ENCODE measurements at regions not wholly inside any gene's neighbourhood (a gene's known extent, or its start where the extent isn't known, plus 50 kb on each side); places are given as distances from the start of the nearest gene placed in this dataset.

DNA sequence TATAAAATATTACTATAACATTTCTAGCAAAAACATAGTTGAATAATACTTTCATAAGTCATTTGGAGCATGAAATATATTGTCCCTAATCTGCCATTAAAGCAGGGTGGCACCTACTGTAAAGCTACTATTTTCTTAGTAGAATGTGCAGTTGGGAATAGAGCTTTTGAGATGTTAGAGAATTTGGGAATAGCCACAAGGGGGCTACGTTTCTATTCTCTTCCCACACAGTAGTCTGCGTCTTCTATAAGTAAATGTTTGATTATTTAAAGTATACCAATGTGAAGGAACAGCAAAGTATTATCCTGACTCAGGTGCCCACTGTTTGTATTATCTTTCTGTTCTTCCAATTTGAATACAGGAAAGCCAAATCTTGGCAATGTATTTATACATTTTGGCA lies 323.2 kb upstream of the GIMD1 start:
- DNase-seq (ENCODE audit: extremely low read depth in 1 of 11, low read depth in 9 of 11, low spot score in 4 of 11), result no peak

DNA sequence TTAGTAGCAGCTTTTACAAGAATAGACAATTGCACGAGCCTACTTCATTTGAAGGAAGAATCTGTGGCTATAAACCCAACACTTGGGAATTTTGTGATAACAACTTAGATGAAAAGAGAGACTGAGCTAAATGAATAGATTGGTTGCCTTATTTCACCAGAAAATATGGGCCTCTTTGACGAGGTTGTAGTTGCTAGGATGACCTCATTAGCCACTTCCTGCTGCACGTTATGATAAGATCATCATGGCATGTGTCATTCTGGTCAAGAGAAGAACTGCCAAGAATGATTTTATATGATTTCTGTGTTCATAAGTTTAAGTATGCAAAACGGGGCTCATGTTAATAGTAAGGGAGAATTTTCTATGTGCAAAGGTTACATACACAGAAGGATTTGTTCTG lies 321.9 kb upstream of the GIMD1 start:
- no peak for DNase-seq (ENCODE audit: extremely low read depth in 1 of 11, low read depth in 9 of 11, low spot score in 4 of 11)

DNA sequence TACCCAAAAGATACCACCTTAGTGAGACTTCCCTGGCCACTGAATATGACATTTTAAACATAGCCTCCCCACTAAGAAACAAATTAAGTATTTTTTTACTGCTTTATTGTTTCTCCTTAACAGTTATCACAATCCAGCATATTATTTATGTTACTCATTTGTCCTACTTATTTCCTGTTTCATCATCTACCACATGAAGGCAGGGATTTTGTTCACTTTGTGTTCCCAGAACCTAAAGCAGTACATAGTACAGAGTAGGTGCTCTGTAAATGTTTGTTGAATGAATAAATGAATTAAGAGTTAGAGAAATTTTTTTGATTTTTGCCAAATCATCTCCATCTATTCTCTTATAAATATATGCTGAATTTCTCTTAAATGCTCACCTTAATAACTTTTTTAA lies 318.4 kb upstream of the GIMD1 start:
- no peak for DNase-seq (ENCODE audit: extremely low read depth in 1 of 11, low read depth in 9 of 11, low spot score in 4 of 11)

DNA sequence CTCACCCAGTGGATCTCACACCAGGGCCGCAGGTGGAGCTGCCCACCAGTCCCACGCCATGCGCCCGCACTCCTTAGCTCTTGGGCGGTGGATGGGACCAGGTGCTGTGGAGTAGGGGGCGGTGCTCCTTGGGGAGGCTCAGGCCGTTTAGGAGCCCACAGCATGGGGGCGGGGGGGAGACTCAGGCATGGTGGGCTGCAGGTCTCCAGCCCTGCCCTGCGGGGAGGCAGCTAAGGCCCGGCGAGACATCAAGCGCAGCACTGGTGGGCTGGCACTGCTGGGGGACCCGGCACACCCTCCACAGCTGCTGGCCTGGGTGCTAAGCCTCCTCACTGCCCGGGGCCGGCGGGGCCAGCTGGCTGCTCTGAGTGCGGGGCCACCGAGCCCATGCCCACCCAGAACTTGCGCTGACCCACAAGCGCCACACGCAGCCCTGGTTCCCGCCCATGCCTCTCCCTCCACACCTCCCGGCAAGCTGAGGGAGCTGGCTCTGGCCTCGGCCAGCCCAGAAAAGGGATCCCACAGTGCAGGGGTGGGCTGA lies 312.9 kb upstream of the GIMD1 start:
- DNase-seq (ENCODE audit: extremely low read depth in 1 of 11, low read depth in 9 of 11, low spot score in 4 of 11), result no peak

DNA sequence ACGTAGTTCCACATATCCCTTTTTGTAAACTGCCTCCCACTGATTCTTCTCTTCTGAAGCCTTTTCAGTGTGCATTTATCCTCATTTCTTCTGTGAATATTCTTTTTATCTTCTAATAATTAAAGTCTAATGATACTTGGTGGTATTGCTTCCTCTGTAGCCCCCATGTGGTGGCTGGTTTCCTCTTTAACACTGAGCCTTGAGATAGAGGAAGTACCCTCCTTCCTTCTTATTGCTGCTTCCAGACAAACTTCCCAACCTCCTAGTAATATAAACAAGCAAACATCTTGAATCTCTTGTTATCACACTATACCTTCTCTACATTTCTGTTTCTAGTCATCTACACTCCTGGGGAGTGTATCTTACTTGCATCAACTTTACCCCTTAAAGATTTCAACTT lies 310.5 kb upstream of the GIMD1 start:
- no peak for DNase-seq (ENCODE audit: extremely low read depth in 1 of 11, low read depth in 9 of 11, low spot score in 4 of 11)

DNA sequence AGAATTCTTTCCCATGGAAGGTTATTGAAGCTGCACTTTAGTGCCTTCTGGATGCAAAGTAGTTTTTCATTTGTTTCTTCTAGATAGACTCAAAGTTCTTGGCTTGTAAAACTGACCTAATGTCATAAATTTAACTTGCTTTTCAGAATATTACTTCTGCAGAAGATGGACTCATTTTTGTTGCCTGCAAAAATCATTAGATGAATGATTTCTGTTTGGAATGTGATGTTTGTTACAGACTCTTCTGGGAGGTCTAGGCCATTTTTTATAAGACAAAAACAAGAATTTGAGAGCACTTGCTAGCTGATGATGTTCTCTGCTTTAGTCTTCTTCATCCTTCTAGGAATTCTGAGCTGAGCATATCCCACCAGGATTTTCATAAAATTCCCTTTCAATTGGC lies 308.6 kb upstream of the GIMD1 start:
- DNase-seq (ENCODE audit: extremely low read depth in 1 of 11, low read depth in 9 of 11, low spot score in 4 of 11), result no peak

DNA sequence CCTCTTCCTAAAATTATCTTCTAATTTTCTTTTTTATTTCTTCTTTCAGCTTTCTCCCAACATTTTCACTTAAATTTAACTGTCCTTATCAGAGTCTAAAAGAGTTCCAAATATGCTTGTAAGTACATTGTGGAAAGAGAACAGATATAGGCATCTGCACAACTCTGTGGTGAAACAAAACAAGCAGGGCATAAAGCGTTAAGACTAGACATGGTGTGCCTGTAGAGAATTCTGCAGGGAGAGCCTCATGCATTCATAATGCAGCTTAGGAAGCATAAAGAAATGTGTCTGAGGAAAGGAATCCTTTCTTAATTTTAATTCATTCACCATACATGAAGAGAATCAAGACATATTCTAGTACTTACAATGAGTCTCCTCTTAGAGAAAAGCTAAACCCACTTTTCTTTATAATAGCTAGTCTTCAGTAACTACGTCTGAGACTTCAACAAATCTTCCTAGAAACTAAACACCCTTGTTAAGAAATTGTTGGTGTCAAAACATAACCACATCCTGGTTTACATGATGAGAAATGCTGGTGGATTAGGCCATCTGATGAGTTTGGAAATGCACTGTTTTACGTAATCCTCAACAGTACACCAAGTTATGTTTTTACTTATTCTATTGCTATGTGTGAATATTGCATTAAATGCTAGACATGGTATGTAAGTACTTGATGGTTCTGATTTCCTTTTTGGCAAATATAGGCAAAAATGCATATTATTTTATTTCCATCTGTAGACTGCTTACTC lies 307.8 kb upstream of the GIMD1 start:
- no peak for DNase-seq (ENCODE audit: extremely low read depth in 1 of 11, low read depth in 9 of 11, low spot score in 4 of 11)

DNA sequence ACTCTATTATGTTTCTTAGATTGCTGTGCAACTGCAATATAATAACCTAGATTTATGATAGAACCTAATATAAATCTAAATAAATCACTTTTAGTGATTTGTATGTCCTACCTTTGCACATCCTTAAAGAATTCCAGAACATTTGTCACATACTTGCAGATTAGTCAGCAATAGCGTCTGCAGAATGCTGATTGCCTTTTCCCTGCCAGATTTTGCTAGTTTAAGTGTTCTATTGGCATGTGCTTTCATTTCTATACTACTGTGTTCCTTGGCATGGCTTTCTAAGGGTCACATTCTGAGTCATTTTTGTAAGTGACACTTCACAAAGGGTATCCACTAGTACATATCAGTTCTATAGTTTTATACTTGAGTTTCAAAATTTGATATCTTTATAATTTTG lies 303.1 kb upstream of the GIMD1 start:
- no peak for DNase-seq (ENCODE audit: extremely low read depth in 1 of 11, low read depth in 9 of 11, low spot score in 4 of 11)

DNA sequence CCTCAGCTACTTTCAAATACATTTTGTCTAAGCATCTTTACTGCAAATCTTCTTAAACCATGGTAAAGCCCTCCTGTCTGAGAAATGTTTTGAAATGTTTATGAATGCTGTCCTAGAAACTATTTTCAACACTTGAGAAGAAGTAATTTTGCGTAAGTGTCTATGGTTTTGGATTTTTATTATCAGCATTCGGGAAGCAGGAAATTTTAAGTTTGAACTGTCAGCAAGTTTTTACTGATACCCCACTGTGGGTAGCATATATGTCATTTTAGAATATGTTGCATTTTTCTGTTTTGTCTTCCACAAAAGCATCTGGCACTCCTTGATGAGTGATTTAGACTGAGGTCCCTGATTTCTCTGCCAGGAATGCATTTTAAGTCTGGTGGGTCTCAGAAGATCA lies 302.4 kb upstream of the GIMD1 start:
- DNase-seq (ENCODE audit: extremely low read depth in 1 of 11, low read depth in 9 of 11, low spot score in 4 of 11), result no peak

DNA sequence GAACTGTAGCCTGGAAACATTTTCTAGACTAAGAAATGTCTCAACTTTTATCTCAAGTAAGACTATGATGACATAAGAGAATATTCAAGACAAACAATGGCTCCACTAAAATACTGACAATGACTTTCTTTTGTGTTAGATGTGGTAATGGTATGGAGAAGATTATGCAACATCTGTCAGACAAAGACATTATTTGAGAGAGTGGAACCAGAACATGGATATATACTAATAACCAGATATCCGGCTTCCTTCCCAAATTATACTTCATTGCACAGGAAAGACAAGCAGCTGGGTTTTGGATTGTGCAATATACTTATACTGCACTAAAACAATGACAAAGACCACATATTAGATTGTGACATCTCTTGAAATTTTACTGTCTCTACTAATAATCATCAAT lies 290.8 kb upstream of the GIMD1 start:
- DNase-seq (ENCODE audit: extremely low read depth in 1 of 11, low read depth in 9 of 11, low spot score in 4 of 11), result no peak

DNA sequence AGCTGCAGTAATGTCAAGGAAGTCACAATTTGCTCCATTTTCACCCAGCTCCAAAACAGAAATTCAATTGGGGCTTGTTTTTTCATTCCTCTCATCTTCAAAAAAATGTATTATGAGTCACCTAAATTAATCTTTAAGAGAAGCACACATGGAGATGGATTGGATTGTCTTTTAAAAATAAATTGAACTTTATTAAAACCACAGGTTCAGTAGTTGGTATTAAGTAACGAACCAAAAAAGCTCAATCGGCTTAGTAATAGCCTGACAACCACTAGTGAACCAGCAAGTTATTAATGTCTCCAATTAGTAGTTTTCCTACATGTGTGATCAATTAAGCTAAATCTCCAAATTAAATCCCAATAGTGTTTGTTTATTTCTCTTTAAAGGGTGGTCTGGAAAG lies 283.5 kb upstream of the GIMD1 start:
- DNase-seq (ENCODE audit: extremely low read depth in 1 of 11, low read depth in 9 of 11, low spot score in 4 of 11), result no peak

DNA sequence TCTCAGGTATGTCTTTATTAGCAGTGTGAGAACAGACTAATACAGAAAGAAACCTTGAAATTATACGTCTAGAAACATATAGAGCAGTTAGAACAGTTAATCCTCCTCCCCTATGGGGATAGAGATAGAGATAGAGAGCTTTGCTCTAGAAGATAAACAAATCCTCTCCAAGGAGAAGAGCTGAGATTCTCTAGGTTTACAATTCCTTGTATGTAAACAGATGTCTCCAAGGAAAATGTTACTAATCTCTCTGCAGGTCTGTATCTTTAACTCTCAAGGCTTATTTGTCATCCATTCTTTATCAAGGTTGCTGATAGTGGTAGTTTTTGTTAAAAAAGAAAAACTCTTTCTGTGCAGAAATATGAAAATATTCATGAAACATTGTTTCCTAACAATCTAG lies 282.1 kb upstream of the GIMD1 start:
- no peak for DNase-seq (ENCODE audit: extremely low read depth in 1 of 11, low read depth in 9 of 11, low spot score in 4 of 11)

DNA sequence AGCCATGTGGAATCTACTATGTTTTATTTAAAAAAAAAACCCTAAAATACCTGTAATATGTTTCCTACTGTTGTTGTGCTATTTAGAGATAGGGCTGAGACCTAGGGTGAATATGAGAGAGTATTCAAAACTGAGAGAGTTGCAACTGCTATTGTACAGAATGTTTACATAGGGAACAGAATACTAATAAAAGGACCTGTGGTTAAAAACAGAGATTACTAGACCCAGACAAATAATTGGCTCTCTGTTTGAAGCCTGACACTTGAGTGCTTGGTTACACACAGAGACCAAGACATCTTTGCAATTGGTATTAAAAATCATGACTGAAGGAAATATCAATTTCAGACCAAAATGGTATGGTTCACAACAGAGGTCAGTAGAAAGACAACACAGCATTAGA lies 278.9 kb upstream of the GIMD1 start:
- DNase-seq (ENCODE audit: extremely low read depth in 1 of 11, low read depth in 9 of 11, low spot score in 4 of 11), result no peak

DNA sequence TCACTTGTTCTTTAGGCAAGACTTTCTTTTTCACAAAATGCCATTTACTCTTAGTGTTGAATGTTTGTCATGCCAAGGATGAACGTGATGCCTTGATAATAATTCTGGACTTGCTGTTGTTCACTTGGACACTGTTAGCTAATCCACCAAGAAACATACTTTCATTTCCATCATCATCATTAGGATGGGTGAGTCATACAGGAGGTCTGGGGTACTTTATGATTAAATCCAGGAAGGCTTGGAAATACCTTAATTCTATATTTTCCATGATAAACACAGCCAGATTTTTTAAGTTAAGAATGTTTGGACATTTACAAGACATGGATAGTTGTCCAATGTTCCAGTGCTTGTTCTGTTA lies 260.7 kb upstream of the GIMD1 start:
- DNase-seq (ENCODE audit: extremely low read depth in 1 of 11, low read depth in 9 of 11, low spot score in 4 of 11), result no peak

DNA sequence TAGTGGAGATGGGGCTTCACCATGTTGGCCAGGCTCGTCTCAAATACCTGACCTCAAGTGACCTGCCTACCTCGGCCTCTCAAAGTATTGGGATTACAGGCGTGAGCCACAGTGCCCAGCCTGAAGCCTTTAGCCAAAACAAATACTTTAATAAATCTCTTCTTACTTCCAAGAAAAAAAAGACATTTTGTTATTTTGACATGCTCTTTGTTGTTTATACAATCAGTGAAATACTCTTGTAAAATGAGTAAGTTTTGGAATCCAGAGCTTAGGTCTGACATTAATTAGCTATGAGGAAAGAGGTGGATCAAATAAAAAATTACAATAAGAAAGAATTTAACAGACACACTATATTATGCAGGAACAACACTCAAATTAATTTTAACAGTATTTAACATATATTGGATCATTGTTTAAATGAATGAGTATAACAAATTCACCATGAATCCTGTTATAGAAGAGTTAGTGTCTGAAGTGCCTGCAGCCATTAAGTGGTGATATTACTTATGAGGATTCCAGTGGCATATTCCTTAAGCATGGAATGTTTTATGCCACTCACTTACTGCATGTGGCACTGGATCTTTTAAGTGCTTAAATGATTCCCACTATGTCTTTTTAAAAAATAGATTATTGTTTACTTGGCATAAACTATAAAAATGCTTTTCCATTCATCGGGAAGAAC lies 260.1 kb upstream of the GIMD1 start:
- no peak for DNase-seq (ENCODE audit: extremely low read depth in 1 of 11, low read depth in 9 of 11, low spot score in 4 of 11)

DNA sequence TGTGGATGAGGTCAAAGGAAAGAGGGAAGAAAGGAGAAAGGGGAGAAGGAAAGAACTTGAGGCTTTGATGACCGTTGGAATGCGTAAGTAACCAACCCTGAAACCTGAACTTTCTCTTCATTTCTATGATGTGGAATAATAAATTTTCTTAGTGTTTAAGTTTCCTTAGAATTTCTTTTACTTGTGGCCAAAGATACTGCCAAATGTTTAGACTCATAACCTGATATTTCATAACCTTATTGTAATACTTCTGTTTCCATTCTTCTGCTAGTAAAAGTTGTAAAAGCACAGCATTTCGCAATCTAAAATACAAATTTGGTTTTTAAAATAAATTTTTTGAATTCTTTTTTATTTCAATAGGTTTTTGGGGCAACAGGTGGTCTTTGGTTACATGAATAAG lies 258.5 kb upstream of the GIMD1 start:
- DNase-seq (ENCODE audit: extremely low read depth in 1 of 11, low read depth in 9 of 11, low spot score in 4 of 11), result no peak

DNA sequence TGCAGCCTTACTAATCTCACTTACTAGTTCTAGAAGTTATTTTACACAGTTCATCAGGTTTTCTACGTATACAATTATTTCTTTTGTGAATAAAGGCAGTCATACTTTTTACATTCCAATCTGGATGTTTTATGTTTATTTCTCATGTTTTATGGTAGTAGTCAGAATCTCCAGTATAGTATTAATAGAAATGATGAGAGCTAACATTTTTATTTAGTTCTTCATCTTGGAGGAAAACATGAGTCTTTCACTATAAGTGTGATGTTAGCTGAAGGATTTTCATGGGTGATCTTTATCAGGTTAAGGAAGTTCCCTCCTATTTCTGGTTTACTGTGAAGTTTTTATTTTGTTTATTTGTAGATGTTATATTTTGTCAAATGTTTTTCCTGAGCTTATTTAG lies 256.1 kb upstream of the GIMD1 start:
- no peak for DNase-seq (ENCODE audit: extremely low read depth in 1 of 11, low read depth in 9 of 11, low spot score in 4 of 11)

DNA sequence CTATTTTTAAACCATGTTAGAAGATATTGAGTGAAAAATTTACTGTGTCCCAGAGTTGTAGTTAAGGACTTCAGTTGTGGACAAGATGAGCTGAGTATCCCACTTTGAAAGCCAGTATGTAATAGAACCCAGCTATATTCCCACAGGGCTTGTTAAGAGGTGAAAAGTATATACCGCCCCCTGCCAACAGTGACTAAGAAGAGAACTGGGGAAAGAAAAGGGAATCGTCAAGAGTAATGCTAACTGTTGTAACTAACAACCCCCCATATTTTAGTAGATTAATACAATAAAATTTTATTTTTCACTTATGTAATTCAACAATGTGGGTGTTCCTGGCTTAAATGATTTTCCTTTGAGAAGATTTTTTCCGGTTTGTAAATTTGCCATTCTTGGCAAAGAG lies 250.4 kb upstream of the GIMD1 start:
- DNase-seq (ENCODE audit: extremely low read depth in 1 of 11, low read depth in 9 of 11, low spot score in 4 of 11), result no peak

DNA sequence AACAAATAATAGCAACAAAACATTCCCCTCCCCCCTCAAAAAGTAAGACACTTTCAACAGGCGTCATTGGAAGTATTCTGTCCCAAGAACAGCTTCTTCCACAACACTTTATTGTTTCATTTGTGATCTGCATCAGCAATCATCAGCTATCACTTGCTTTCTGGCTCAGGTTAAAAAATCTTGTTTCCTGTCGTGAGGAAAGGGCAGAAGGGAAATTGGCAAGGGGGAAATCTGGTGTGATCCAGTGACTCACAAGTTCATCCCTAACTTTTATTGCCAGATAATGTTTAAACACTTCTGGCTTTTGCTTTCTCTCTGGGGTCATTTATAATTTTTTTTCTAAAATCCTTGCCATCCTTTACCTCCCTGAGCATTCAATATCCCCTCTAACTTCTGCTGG lies 247.4 kb upstream of the GIMD1 start:
- no peak for DNase-seq (ENCODE audit: extremely low read depth in 1 of 11, low read depth in 9 of 11, low spot score in 4 of 11)

DNA sequence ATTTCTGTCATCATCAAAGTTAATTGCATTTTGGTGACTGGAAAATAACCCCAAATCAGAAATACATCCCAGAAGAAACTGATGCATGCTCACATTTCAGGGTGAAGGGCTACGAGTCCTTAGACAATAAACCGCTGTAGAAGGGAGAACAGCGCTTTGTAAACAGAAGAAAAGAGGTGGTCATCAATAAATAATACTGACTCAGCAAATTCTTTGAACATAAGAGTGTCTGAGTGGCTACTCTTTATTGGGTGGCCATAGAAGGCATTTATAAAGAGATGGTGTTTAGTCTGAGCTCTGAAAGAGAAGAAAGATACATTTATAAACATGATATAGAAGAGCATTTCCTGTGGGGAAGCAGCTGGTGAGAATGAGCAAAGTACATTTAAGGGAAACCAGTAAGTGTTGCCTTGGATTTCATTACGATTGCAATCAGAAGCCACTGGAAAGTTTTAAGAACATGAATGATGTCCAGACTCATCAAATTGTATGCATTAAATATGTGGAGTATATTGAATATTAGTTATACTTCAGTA lies 246.9 kb upstream of the GIMD1 start:
- DNase-seq (ENCODE audit: extremely low read depth in 1 of 11, low read depth in 9 of 11, low spot score in 4 of 11), result no peak

DNA sequence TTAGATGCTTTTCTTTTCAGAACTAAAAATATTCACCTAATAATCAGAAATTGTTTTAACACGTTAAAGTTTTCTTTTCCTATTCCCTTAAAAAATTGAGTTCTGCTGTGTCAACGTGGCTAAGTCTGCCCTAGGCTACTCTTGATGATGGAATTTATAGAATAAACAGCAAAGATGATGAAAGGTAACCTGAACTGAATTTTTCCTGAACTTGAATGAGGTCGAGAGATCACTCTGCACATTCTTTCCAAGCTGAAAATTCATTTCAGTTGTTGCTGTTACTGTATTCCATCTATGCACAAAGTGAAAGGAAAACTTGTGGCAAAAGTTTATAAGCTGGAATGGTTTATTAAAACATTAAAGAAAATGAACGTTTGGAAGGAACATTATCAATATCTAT lies 245.9 kb upstream of the GIMD1 start:
- DNase-seq (ENCODE audit: extremely low read depth in 1 of 11, low read depth in 9 of 11, low spot score in 4 of 11), result no peak

All from renal cortex interstitium (tissue), 11 donors.